IPS DF 4.7 (cell line): ENCODE measurements at regions not wholly inside any gene's neighbourhood (a gene's known extent, or its start where the extent isn't known, plus 50 kb on each side); places are given as distances from the start of the nearest gene placed in this dataset.

Source experiments
- DNase-seq: peaks from one replicate; pipeline ENCODE4 v3.0.0-alpha.2; 2013; ENCODE audit warnings: low spot score; ENCODE audit errors: extremely low read depth

DNA sequence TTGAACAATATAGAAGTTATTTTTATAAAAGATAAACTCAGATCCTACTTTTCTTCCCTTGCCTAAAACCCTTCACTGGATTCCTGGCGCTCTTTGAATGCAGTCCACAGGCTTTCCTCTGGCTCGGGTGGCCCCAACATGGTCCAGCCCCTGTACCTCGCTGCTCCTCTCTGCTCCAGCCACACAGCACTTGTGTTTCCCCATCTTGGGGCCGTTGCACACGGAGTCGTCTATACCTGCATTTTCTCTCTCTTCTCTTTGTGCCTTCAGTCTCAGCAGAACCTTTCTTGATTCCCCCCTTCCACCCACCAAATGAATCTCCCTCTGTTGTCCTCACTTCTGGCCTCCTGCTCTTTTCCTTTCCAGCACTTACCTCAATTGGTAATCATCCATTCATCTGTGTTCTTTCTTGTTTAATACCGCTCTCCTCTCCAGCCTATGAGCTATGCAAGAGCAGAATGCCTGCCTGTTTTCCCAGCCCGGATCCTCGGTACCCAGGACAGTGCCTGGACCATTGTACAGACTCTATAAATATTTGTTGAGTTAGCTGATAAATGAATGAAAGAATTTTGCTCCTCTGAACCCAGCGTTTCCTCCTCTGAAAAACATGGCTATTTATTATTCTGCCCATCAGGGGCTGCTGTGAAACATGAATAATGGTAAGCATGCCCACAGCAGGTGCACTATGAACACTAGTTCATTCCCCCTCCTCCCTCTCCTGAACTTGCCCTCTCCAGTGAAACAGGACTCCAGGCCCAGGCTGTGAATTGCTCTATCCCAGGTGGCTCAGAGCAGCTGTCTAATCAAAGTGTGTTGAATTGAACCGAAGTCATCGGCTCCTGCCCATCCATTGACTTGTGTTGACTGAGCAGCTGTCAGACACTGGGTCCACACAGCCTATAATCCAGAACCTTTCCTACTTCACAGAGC, 266.9 kb downstream of the PTPRU start:
- DNase-seq, result no peak

DNA sequence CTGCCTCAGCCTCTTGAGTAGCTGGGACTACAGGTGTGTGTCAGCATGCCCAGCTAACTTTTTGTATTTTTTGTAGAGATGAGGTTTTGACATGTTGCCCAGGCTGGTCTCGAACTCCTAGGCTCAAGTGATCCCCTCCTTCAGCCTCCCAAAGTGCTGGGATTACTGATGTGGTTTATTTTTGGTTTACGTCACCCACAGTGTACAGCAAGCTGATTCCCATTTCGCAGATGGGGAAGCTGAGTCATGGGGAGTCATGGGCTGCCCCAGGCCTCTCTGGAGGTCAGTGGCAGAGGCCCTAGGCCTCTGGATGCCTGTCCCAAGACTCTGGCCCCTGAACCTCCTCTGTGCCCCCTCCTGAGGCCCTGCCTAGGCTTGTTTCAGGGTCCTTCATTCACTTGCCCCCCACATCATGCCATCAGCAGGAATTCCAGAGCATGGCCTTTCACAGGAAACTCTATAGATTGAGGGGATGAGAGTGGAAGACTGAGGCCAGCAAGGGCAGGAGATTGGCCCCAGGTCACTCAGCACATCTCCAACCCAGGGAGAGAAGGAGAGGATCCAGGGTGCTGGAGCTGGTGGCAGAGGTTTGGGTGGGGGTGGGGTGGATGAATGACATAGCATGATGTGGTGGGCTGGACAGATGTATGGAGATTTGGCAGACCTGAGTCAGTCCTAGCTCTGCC, 266.0 kb downstream of the PTPRU start:
- no peak for DNase-seq

DNA sequence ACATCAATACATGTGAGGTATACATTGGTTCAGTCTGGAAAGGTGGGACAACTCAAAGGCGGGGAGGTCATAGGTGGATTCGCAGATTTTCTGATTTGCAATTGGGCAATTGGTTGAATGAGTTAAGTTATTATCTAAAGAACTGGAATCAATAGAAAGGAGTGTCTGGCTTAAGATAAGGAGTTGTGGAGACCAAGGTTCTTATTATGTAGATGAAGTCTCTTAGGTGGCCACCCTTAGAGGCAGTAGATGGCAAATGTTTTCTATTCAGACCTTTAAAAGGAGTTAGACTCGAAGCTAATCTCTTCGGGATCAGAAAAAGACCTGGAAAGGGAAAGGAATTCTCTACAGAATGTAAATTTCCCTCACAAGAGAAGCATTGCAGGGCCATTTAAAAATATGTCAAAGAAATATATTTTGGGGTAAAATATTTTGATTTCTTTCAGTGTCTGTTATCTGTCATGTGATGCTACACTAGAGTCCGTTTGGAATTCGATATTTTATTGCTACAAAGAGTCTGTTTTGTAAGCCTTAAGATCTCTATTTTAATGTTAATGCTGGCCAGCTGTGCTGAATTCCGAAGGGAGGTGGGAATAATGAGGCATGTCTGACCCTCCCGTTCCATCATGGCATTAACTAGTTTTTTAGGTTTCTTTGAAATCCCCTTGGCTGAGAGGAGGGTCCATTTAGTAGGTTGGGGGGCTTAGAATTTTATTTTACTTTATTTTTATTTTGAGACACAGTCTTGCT, 265.1 kb downstream of the PTPRU start:
- no peak for DNase-seq

GRCh38 chr1:29500651-29501050, 264.3 kb downstream of the PTPRU start:
- no peak for DNase-seq

DNA sequence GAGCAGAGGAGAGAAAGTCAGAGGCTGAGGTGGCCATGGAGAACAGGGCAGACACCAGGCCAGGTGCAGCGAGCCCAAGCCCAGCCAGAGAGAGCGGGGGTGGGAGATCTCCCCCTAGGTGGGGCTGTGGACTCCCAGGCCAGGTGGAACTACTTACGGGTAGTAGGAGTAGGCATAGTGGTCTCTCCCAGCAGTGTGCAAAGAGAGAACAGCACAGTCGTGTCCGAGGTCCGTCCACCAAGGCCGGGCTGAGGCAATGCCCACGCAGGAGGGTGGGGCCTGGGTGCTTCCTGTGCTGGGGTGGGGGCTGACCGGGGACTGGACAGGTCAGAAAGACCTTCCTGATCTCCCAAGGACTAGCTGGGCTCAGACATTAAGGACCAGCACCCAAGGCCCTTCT, 263.7 kb downstream of the PTPRU start:
- no peak for DNase-seq

DNA sequence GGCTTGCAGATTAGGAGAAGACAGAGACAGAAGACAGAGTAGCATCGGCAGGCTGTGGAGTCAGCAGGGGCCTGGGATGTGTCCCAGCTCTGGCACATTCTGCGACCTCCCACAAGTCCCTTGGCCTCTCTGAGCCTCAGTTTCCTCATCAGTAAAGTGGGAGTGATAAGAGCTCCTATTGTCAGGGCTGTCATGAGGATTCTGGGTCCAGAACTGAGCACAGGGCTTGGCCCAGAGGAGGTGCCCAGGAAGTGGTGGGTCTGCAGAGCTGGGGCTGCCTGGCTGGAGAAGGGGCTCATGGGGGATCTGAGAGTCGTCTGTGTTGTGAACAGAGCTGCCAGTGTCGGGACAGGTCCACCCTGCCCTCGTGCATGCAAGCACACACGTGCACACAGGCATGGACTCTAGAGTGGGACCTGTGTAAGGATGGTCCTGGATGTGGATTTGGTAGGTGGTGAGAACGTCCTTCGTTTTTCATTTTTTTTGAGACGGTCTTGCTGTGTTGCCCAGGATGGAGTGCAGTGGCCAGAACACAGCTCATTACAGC, 262.9 kb downstream of the PTPRU start:
- no peak for DNase-seq

GRCh38 chr1:29498126-29499103, 262.1 kb downstream of the PTPRU start:
- no peak for DNase-seq

- no peak for DNase-seq
These were observed 261.2 kb downstream of the PTPRU start for GRCh38 chr1:29497395-29498125.

DNA sequence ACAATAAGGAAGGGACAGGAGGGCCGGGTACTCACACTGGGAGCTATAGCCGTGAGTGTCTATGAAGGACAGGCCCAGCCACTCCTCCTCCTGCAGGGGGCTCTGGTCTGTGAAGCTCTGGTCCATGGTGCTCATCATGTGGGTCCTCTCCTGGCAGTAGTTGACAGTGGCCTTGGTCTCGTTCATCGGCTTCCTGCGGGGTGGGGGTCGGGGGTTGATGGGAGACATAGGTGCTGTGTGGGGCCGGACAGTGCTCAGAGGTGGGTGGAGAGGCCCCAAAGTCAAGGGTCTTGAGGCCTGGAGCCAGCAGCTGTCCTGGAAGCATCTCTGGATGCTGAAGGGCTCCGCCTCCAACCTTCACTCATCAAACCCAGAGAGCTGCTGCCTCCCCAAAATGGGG, 260.4 kb downstream of the PTPRU start:
- DNase-seq, result no peak

GRCh38 chr1:29490204-29490934, 254.0 kb downstream of the PTPRU start:
- DNase-seq, result no peak

DNA sequence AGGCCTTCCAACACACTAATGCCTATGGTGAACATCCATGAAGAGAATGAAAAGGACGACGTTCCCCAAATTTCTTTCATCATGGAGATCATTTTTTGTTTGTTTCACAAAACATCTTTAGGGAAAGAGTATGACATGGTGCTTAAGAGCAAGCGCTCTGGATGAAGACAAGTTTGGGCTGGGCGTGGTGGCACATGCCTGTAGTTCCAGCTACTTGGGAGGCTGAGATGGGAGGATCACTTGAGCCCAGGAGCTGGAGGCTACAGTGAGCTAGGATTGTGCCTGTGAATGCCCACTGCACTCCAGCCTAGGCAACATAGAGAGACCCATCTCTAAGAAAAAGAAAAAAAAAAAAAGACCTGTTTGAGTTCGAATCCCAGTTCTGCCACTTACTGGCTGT, 253.1 kb downstream of the PTPRU start:
- DNase-seq, result no peak

- no peak for DNase-seq
These were observed 252.5 kb downstream of the PTPRU start for GRCh38 chr1:29488794-29489311.

DNA sequence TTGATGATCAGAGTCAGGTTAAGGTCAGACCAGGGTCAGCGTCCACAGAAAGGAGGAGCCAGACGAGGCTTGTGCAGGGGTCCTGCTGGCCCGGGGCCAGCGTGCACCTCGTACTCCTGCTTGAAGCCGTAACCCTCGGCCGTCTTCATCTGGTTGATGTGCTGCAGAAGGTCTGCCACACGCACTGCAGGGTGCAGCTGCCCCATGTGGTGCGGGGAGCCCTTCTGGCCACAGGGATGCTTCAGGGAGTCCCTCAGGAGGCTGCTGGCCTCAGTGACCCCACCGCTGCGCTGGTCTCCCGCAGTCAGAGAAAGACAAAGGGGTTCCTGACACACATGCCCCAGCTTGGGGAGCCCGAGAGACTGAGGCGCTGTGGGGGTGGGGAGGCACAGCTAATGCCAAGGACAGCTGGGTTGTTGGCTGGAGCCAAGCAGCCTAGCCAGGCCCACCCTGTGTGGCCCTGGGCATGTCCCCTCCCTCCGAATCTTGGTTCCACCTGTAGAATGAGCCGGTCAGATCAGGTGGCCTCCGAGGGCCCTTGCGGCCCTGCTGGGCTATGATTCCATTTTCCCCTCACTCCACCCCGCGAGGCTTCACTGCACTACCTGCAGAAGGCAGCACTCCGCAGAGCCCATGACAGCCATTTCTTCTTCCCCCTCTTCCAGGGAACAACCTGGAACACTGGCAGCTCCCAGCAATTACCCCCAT, 251.9 kb downstream of the PTPRU start:
- no peak for DNase-seq

GRCh38 chr1:29487291-29487690, 251.0 kb downstream of the PTPRU start:
- DNase-seq, result no peak

DNA sequence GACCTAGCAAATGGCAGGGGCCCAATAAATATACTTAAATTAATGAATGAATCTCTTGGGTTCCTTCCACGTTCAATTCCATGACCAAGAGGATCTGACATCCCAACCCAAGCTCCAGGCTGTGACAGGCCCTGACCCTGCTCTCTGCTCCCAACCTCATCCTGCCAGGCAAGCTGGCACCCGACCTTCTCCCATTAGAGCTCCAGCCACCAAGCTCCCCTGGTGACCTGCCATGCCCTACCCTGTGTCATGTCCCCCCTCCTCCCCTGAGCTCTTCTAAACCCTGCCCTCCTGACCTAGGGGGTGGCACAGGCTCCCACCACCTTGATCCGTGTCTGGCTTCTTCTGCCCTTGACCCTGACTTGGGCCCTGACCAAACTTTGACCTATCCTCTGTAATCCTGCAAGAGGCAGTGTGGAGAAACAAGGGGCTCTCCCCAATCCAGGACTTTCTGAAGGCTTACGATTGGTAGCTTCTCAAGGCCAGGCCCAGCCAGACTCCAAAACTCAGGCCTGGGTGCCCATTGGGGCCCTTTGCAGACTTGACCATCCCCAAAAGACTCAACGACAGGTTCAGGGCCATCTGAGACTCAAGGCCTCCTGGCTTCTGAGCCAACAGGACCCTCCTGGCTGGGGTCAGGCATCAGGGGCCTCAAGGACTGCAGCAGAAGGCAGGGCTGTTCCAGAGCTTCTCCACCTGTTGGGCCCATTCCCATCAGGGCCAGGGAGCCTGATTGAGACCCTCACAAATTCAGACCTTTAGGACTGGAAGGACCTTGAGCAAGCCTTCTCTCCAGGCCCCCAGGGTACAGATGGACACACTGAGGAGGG, 249.0 kb downstream of the PTPRU start:
- no peak for DNase-seq

GRCh38 chr1:29482991-29483390, 246.7 kb downstream of the PTPRU start:
- no peak for DNase-seq

- DNase-seq, result no peak
These were observed 245.7 kb downstream of the PTPRU start for GRCh38 chr1:29482064-29482463.
